ENCODE measurements at regions not wholly inside any gene's neighbourhood (a gene's known extent, or its start where the extent isn't known, plus 50 kb on each side); places are given as distances from the start of the nearest gene placed in this dataset.

DNA sequence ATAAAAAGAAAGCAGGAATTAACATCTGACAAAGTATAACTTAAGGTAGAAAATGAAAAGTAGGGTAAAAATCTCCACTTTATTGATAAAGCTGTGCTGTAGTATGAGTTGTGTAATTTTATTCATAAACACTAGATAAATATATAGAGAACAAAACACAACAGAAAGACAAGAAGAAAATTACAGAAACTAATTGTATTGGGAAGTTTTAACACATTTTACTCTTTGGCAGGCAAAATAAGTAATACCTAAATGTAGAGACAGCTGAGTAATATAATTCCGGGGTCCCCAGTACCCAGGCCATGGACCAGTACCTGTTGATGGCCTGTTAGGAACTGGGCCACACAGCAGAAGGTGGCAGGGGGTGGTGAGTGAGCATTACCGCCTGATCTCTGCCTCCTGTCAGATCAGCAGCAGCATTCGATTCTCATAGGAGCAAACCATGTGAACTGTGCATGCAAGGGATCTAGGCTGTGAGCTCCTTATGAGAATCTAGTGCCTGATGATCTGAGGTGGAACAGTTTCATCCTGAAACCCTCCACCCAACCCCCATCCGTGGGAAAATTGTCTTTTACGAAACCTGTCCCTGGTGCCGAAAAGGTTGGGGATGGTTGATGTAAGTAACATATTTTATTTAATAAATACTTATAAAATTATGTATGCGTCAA, 84.4 kb upstream of the ETV6 start:
- no peaks in the 10 kb centered on the region for H3K9me3 ChIP-seq (ENCODE audit: low read length)
- H3K36me3 Mint-ChIP-seq: no peaks in the 10 kb centered on the region
- H3K27ac Mint-ChIP-seq: no peak overlapping the region
- CTCF ChIA-PET: no interaction called here
- H3K36me3 ChIP-seq (ENCODE audit: insufficient read depth, low read length): no peaks in the 10 kb centered on the region
- H3K4me1 Mint-ChIP-seq: no peaks in the 10 kb centered on the region
- no peak overlapping the region for H3K4me3 Mint-ChIP-seq
- POLR2A ChIA-PET: no interaction called here
- H3K4me1 ChIP-seq (ENCODE audit: insufficient read depth, low read length): no peaks in the 10 kb centered on the region
- no peak overlapping the region for H3K27ac ChIP-seq (ENCODE audit: low read depth, low read length)
- no peaks in the 10 kb centered on the region for H3K27me3 Mint-ChIP-seq
- H3K9me3 Mint-ChIP-seq: peaks cover 0 to 2% (median 0%) of the 10 kb centered on the region in 5 donors
- no peak overlapping the region for H3K4me3 ChIP-seq (ENCODE audit: low read length)
- DNase-seq: no peak
- H3K27me3 ChIP-seq (ENCODE audit: insufficient read depth, low read length, poor library complexity, severe bottlenecking): no peaks in the 10 kb centered on the region

DNA sequence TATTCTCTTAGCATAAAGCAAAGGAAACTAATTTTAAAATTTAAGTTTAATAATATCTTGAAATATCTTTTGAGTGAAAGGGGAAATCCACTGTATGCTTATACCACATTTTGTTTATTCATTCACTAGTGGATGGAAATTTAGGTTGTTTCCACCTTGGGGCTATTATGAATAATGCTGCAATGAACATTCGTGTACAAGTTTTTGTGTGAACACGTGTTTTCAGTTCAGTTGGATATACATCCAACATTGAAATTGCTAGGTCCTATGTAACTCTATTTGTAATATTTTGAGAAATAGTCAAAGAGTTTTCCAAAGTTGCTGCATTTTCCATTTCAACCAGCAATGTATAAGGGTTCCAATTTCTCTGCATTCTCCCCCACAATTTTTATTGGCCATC, 83.7 kb upstream of the ETV6 start:
- Mint-ChIP-seq H3K9me3 (peaks cover 0 to 2% (median 0%) of the 10 kb centered on the region in 5 donors), H3K4me3 (no peak overlapping the region), H3K36me3 (no peaks in the 10 kb centered on the region), H3K4me1 (no peaks in the 10 kb centered on the region), H3K27ac (no peak overlapping the region), H3K27me3 (no peaks in the 10 kb centered on the region)
- Histone ChIP-seq H3K36me3 (ENCODE audit: insufficient read depth, low read length) (no peaks in the 10 kb centered on the region), H3K27ac (ENCODE audit: low read depth, low read length) (no peak overlapping the region), H3K4me3 (ENCODE audit: low read length) (no peak overlapping the region), H3K4me1 (ENCODE audit: insufficient read depth, low read length) (no peaks in the 10 kb centered on the region), H3K9me3 (ENCODE audit: low read length) (no peaks in the 10 kb centered on the region), H3K27me3 (ENCODE audit: insufficient read depth, low read length, poor library complexity, severe bottlenecking) (no peaks in the 10 kb centered on the region)
- CTCF ChIA-PET: no interaction called here
- no peak for DNase-seq
- POLR2A ChIA-PET: no interaction called here

DNA sequence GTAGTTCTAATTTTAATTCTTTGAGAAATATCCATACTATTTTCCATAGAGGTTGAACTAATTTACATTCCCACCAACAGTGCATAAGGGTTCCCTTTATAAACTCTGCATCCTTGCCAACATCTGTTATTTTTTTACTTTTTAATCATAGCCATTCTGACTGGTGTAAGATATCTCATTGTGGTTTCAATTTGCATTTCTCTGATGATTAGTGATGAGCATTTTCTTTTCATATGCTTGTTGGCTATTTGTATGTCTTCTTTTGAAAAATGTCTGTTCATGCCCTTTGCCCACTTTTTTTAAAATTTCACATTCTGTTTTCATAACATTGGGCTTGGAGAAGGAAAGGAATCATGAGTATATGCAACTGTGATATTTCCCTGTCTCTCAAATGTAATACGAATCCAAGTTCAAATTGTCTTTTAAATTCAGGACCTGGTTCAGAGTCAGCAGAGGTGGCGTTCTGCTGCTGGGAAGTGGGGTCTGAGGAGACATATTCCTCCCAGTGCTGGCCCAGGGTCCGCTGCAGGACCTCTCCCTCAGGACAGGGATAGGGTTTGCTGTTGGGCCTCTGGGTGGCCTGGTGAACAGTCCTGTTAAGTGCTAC, 81.2 kb upstream of the ETV6 start:
- Mint-ChIP-seq H3K9me3 (peaks cover 0 to 2% (median 0%) of the 10 kb centered on the region in 5 donors), H3K27ac (no peak overlapping the region), H3K4me3 (no peak overlapping the region), H3K27me3 (peaks cover 0 to 7% of the 10 kb centered on the region in 2 donors), H3K36me3 (no peaks in the 10 kb centered on the region), H3K4me1 (no peaks in the 10 kb centered on the region)
- no peaks in the 10 kb centered on the region for H3K4me1 ChIP-seq (ENCODE audit: insufficient read depth, low read length)
- no peak overlapping the region for H3K27ac ChIP-seq (ENCODE audit: low read depth, low read length)
- no peaks in the 10 kb centered on the region for H3K9me3 ChIP-seq (ENCODE audit: low read length)
- ChIA-PET POLR2A (no interaction called here), CTCF (no interaction called here)
- H3K27me3 ChIP-seq (ENCODE audit: insufficient read depth, low read length, poor library complexity, severe bottlenecking): no peaks in the 10 kb centered on the region
- H3K4me3 ChIP-seq (ENCODE audit: low read length): no peak overlapping the region
- no peaks in the 10 kb centered on the region for H3K36me3 ChIP-seq (ENCODE audit: insufficient read depth, low read length)
- no peak for DNase-seq

DNA sequence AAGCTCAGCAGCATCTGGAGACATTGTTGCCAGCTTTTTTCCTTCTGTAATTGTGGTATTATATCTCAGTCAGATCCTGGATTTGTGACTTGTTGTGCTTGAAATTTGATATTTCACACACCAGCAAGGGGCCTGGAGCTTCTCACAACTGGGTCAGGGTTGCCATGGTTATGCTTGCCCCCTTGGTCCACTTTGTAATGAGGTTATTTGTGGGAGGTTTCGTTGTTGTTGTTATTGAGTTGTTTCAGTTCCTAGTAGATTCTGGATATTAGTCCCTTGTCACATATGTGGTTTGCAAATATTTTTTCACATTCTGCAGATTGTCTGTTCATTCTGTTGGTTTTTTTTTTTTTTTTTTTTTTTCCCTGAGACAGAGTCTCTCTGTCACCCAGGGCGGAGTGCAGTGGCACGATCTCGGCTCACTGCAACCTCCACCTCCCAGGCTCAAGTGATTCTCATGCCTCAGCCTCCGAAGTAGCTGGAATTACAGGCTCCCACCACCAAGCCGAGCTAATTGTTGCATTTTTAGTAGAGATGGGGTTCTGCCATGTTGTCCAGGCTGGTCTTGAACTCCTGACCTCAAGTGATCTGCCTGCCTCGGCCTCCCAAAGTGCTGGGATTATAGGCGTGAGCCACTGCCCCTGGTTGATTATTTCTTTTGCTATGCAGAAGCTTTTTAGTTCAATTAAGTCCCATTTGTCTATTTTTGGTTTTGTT, 80.6 kb upstream of the ETV6 start:
- H3K27me3 ChIP-seq (ENCODE audit: insufficient read depth, low read length, poor library complexity, severe bottlenecking): no peaks in the 10 kb centered on the region
- H3K27me3 Mint-ChIP-seq: peaks cover 0 to 10% of the 10 kb centered on the region in 2 donors
- H3K27ac Mint-ChIP-seq: no peak overlapping the region
- peaks cover 0 to 2% (median 0%) of the 10 kb centered on the region in 3 donors for H3K36me3 Mint-ChIP-seq
- DNase-seq: no peak
- H3K36me3 ChIP-seq (ENCODE audit: insufficient read depth, low read length): no peaks in the 10 kb centered on the region
- no peak overlapping the region for H3K4me3 Mint-ChIP-seq
- no peaks in the 10 kb centered on the region for H3K9me3 ChIP-seq (ENCODE audit: low read length)
- no peaks in the 10 kb centered on the region for H3K4me1 ChIP-seq (ENCODE audit: insufficient read depth, low read length)
- CTCF ChIA-PET: interaction anchor here (1.0 kb wide), 1 partner anchor 12 kb away, joined by 3 read pairs; no protein-coding TSS in a partner anchor
- peaks cover 0 to 2% (median 0%) of the 10 kb centered on the region in 5 donors for H3K9me3 Mint-ChIP-seq
- POLR2A ChIA-PET: no interaction called here
- no peak overlapping the region for H3K27ac ChIP-seq (ENCODE audit: low read depth, low read length)
- H3K4me1 Mint-ChIP-seq: no peaks in the 10 kb centered on the region
- H3K4me3 ChIP-seq (ENCODE audit: low read length): no peak overlapping the region

DNA sequence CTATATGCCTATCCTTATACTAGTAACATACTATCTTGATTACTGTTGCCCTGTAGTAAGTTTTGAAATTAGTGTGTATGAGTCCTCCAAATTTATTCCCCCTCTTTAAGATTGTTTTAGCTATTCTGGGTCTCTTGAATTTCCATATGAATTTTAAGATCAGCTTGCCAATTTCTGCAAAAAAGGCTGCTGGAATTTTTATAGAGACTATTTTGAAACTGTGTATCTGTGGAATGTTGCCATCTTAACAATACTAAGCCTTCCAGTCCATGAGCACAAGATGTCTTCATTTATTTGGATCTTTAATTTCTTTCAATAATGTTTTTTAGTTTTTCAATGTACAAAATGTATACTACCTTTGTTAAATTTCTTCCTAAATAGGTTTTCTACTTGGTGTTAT, 79.8 kb upstream of the ETV6 start:
- H3K27ac Mint-ChIP-seq: no peak overlapping the region
- H3K36me3 Mint-ChIP-seq: peaks cover 0 to 7% (median 0%) of the 10 kb centered on the region in 3 donors
- Histone ChIP-seq H3K27ac (ENCODE audit: low read depth, low read length) (no peak overlapping the region), H3K4me3 (ENCODE audit: low read length) (no peak overlapping the region), H3K4me1 (ENCODE audit: insufficient read depth, low read length) (no peaks in the 10 kb centered on the region), H3K36me3 (ENCODE audit: insufficient read depth, low read length) (no peaks in the 10 kb centered on the region), H3K9me3 (ENCODE audit: low read length) (no peaks in the 10 kb centered on the region), H3K27me3 (ENCODE audit: insufficient read depth, low read length, poor library complexity, severe bottlenecking) (no peaks in the 10 kb centered on the region)
- ChIA-PET CTCF (interaction anchor here (1.0 kb wide), 1 partner anchor 12 kb away, joined by 3 read pairs; no protein-coding TSS in a partner anchor), POLR2A (no interaction called here)
- DNase-seq: no peak
- H3K9me3 Mint-ChIP-seq: peaks cover 0 to 5% (median 2%) of the 10 kb centered on the region in 5 donors
- no peak overlapping the region for H3K4me3 Mint-ChIP-seq
- no peaks in the 10 kb centered on the region for H3K4me1 Mint-ChIP-seq
- peaks cover 0 to 12% of the 10 kb centered on the region in 2 donors for H3K27me3 Mint-ChIP-seq

DNA sequence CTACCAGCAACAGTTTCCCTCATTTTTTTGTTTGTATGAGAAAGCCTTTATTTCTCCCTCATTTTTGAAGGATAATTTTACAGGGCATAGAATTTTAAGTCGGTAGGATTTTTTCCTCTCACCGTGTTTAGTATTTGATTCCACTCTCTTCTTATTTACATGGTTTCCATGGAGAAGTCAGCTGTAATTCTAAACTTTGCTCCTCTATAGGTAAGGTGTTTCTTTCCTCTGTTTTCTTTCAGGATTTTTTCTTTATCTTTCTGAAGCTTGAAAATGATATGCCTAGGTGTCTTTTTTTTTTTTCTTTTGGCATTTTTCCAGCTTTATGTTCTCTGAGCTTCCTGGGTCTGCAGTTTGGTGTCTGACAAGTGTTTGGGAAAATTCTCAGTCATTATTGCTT, 75.6 kb upstream of the ETV6 start:
- H3K9me3 ChIP-seq (ENCODE audit: low read length): no peaks in the 10 kb centered on the region
- no peaks in the 10 kb centered on the region for H3K36me3 ChIP-seq (ENCODE audit: insufficient read depth, low read length)
- ChIA-PET CTCF (interaction anchor here (0.8 to 0.9 kb wide), 3 partner anchors 459 to 761 kb away, joined by 3 read pairs; no protein-coding TSS in a partner anchor), POLR2A (no interaction called here)
- Mint-ChIP-seq H3K36me3 (peaks cover 0 to 7% (median 0%) of the 10 kb centered on the region in 3 donors), H3K27ac (no peak overlapping the region), H3K9me3 (peaks cover 0 to 5% (median 0%) of the 10 kb centered on the region in 5 donors), H3K4me1 (peaks cover 0 to 2% (median 0%) of the 10 kb centered on the region in 3 donors), H3K4me3 (no peak overlapping the region), H3K27me3 (peaks cover 5 to 15% of the 10 kb centered on the region in 2 donors)
- DNase-seq: no peak
- H3K4me3 ChIP-seq (ENCODE audit: low read length): no peak overlapping the region
- no peaks in the 10 kb centered on the region for H3K27me3 ChIP-seq (ENCODE audit: insufficient read depth, low read length, poor library complexity, severe bottlenecking)
- no peaks in the 10 kb centered on the region for H3K4me1 ChIP-seq (ENCODE audit: insufficient read depth, low read length)
- H3K27ac ChIP-seq (ENCODE audit: low read depth, low read length): no peak overlapping the region

DNA sequence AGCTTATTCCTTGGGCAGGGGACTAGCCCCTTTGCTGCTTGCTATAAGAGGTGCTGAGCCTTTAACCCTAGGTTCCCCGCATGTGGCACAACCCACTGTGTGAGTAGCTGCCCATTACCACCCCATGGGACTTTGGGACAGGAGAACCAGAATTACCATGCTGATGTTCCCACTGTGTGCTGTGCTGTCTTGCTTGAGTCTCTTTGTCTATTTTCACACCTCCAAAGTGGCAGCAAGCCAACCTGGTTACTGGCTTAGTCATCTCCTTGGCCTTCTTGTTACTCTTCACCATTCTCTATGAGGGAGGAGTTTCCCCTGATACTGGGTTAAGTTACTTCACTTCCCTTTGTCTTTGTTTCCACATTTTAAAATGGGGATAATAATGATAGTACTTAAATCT, 73.4 kb upstream of the ETV6 start:
- Histone ChIP-seq H3K36me3 (ENCODE audit: insufficient read depth, low read length) (no peaks in the 10 kb centered on the region), H3K9me3 (ENCODE audit: low read length) (no peaks in the 10 kb centered on the region), H3K4me3 (ENCODE audit: low read length) (no peak overlapping the region), H3K4me1 (ENCODE audit: insufficient read depth, low read length) (no peaks in the 10 kb centered on the region), H3K27me3 (ENCODE audit: insufficient read depth, low read length, poor library complexity, severe bottlenecking) (no peaks in the 10 kb centered on the region), H3K27ac (ENCODE audit: low read depth, low read length) (no peak overlapping the region)
- Mint-ChIP-seq H3K4me3 (no peak overlapping the region), H3K9me3 (peaks cover 0 to 5% (median 0%) of the 10 kb centered on the region in 5 donors), H3K27ac (no peak overlapping the region), H3K4me1 (peaks cover 0 to 2% (median under 1%) of the 10 kb centered on the region in 3 donors), H3K36me3 (peaks cover 0 to 7% (median 0%) of the 10 kb centered on the region in 3 donors), H3K27me3 (peaks cover 7 to 17% of the 10 kb centered on the region in 2 donors)
- POLR2A ChIA-PET: no interaction called here
- CTCF ChIA-PET: interaction anchor here (1.2 kb wide), 1 partner anchor 457 kb away, joined by 3 read pairs; no protein-coding TSS in a partner anchor
- DNase-seq: no peak
